Esophagus mucosa (tissue), 1 donor: ENCODE measurements at regions not wholly inside any gene's neighbourhood (a gene's known extent, or its start where the extent isn't known, plus 50 kb on each side); places are given as distances from the start of the nearest gene placed in this dataset.
A peak's percentile ranks its signal among the peaks of the same experiment; 100 is the strongest.

Experiments used
- ATAC-seq: fragments of 200-7000 bp; cut with Tn5 transposase; one replicate; pipeline ENCODE4 v1.9.1; 2020
- donor health status: DM: yes; HTN: yes; CAD: no.

GRCh38 chr2:67919490-67919889 is 143.3 kb downstream of the C1D start:
- ATAC-seq, result no peak

GRCh38 chr2:67922080-67922785 is 140.6 kb downstream of the C1D start:
- ATAC-seq, result no peak

- no peak for ATAC-seq
These were observed 139.1 kb downstream of the C1D start for GRCh38 chr2:67923696-67924095.

GRCh38 chr2:67927501-67927900 is 135.3 kb downstream of the C1D start:
- ATAC-seq, result no peak

- no peak for ATAC-seq
These were observed 132.6 kb downstream of the C1D start for GRCh38 chr2:67930156-67930555.

- ATAC-seq, result no peak
These were observed 125.8 kb downstream of the C1D start for GRCh38 chr2:67936969-67937368.

GRCh38 chr2:67938053-67938452 is 124.8 kb downstream of the C1D start:
- peak; percentile 64 for ATAC-seq

- ATAC-seq, result no peak
These were observed 117.7 kb downstream of the C1D start for GRCh38 chr2:67945056-67945455.

- ATAC-seq, result no peak
These were observed 116.9 kb downstream of the C1D start for GRCh38 chr2:67945940-67946339.

GRCh38 chr2:67948057-67948456 is 114.7 kb downstream of the C1D start:
- ATAC-seq, result no peak

- ATAC-seq, result no peak
These were observed 114.3 kb downstream of the C1D start for GRCh38 chr2:67948506-67948905.

- ATAC-seq, result no peak
These were observed 112.8 kb downstream of the C1D start for GRCh38 chr2:67950018-67950417.

GRCh38 chr2:67950919-67951318 is 111.9 kb downstream of the C1D start:
- ATAC-seq, result no peak

- no peak for ATAC-seq
These were observed 110.7 kb downstream of the C1D start for GRCh38 chr2:67952066-67952465.

- no peak for ATAC-seq
These were observed 108.6 kb downstream of the C1D start for GRCh38 chr2:67954093-67954748.

- ATAC-seq, result no peak
These were observed 106.8 kb downstream of the C1D start for GRCh38 chr2:67955748-67956603.

- peak; percentile 85 for ATAC-seq
These were observed 97.6 kb downstream of the C1D start for GRCh38 chr2:67965246-67965645.

- no peak for ATAC-seq
These were observed 92.7 kb downstream of the C1D start for GRCh38 chr2:67970071-67970470.

GRCh38 chr2:67970542-67970941 is 92.3 kb downstream of the C1D start:
- no peak for ATAC-seq

GRCh38 chr2:67974559-67975430 is 88.0 kb downstream of the C1D start:
- peak; percentile 35 for ATAC-seq

- no peak for ATAC-seq
These were observed 85.3 kb downstream of the C1D start for GRCh38 chr2:67977464-67977863.

GRCh38 chr2:67982956-67983355 is 79.8 kb downstream of the C1D start:
- no peak for ATAC-seq

GRCh38 chr2:67984600-67984999 is 78.2 kb downstream of the C1D start:
- ATAC-seq, result no peak
